ENCODE measurements at regions not wholly inside any gene's neighbourhood (a gene's known extent, or its start where the extent isn't known, plus 50 kb on each side); places are given as distances from the start of the nearest gene placed in this dataset.

DNA sequence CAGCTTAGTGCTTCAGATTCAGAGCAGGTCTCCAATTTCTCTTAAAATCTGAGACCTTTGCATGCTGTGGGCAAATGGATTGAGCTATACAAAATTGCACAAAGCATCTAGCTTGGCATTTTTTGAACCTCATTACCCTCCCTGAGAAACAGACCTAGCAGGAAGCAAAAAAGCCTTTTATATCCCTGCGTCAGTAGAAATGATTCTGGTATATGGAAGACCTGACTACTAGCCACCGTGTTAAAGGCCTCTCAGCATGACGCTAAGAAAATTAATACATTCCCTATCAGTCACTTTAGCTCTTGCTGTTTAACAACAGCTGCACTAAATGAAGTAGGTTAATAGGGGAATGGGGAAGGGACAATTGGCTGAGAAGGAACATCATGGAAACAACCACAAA lies 110.7 kb upstream of the SMLR1 start:
- no peak for TF ChIP-seq CREB1 (IDR thresholded peaks at IDR 0.05; ENCODE audit: low read depth)
- no peak for TF ChIP-seq NFIC (IDR thresholded peaks at IDR 0.05)
- no peak for TF ChIP-seq ZBTB7A (IDR thresholded peaks at IDR 0.05; ENCODE audit: low read depth)
- no peak for TF ChIP-seq TEAD4 (IDR thresholded peaks at IDR 0.05)
- no peak for TF ChIP-seq USF1 (IDR thresholded peaks at IDR 0.05)
- no peak for TF ChIP-seq TAF1 (IDR thresholded peaks at IDR 0.05; ENCODE audit: low read depth)
- TF ChIP-seq YY1 (IDR thresholded peaks at IDR 0.05; ENCODE audit: low read depth), result no peak
- no peak for TF ChIP-seq EP300 (IDR thresholded peaks at IDR 0.05; ENCODE audit: borderline replicate concordance)
- no peak for TF ChIP-seq TCF12 (IDR thresholded peaks at IDR 0.05; ENCODE audit: low read depth)
- TF ChIP-seq FOXM1 (IDR thresholded peaks at IDR 0.05; ENCODE audit: borderline replicate concordance, low read depth), result no peak
- TF ChIP-seq EGR1 (IDR thresholded peaks at IDR 0.05), result no peak

GRCh38 chr6:130717657-130718056 lies 109.5 kb upstream of the SMLR1 start:
- TF ChIP-seq CEBPB (IDR thresholded peaks at IDR 0.05), result no peak
- TF ChIP-seq EGR1 (IDR thresholded peaks at IDR 0.05), result no peak
- TF ChIP-seq EP300 (IDR thresholded peaks at IDR 0.05; ENCODE audit: borderline replicate concordance), result no peak
- TF ChIP-seq TCF12 (IDR thresholded peaks at IDR 0.05; ENCODE audit: low read depth), result no peak
- TF ChIP-seq FOXM1 (IDR thresholded peaks at IDR 0.05; ENCODE audit: borderline replicate concordance, low read depth), result no peak
- no peak for TF ChIP-seq NFIC (IDR thresholded peaks at IDR 0.05)
- TF ChIP-seq ZBTB7A (IDR thresholded peaks at IDR 0.05; ENCODE audit: low read depth), result no peak
- TF ChIP-seq, protein P1, sequence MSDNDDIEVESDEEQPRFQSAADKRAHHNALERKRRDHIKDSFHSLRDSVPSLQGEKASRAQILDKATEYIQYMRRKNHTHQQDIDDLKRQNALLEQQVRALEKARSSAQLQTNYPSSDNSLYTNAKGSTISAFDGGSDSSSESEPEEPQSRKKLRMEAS (IDR thresholded peaks at IDR 0.05), result no peak
- TF ChIP-seq TAF1 (IDR thresholded peaks at IDR 0.05; ENCODE audit: low read depth), result no peak
- no peak for TF ChIP-seq REST (IDR thresholded peaks at IDR 0.05; ENCODE audit: low read depth)
- no peak for TF ChIP-seq TEAD4 (IDR thresholded peaks at IDR 0.05)
- no peak for TF ChIP-seq USF1 (IDR thresholded peaks at IDR 0.05)
- no peak for TF ChIP-seq YY1 (IDR thresholded peaks at IDR 0.05; ENCODE audit: low read depth)

- TF ChIP-seq USF1 (IDR thresholded peaks at IDR 0.05) (no peak), CEBPB (IDR thresholded peaks at IDR 0.05) (no peak), TCF12 (IDR thresholded peaks at IDR 0.05; ENCODE audit: low read depth) (no peak), CREB1 (IDR thresholded peaks at IDR 0.05; ENCODE audit: low read depth) (no peak)
These were observed 107.0 kb upstream of the SMLR1 start for GRCh38 chr6:130720076-130720715.

GRCh38 chr6:130724089-130724488 lies 103.1 kb upstream of the SMLR1 start:
- TF ChIP-seq FOXM1 (IDR thresholded peaks at IDR 0.05; ENCODE audit: borderline replicate concordance, low read depth), result no peak
- TF ChIP-seq USF1 (IDR thresholded peaks at IDR 0.05), result no peak
- no peak for TF ChIP-seq TCF12 (IDR thresholded peaks at IDR 0.05; ENCODE audit: low read depth)
- TF ChIP-seq REST (IDR thresholded peaks at IDR 0.05; ENCODE audit: low read depth), result no peak

GRCh38 chr6:130725551-130725950 lies 101.7 kb upstream of the SMLR1 start:
- TF ChIP-seq CREB1 (IDR thresholded peaks at IDR 0.05; ENCODE audit: low read depth), result no peak
- TF ChIP-seq TCF12 (IDR thresholded peaks at IDR 0.05; ENCODE audit: low read depth), result no peak
- no peak for TF ChIP-seq TEAD4 (IDR thresholded peaks at IDR 0.05)
- no peak for TF ChIP-seq REST (IDR thresholded peaks at IDR 0.05; ENCODE audit: low read depth)
- no peak for TF ChIP-seq RAD21 (IDR thresholded peaks at IDR 0.05; ENCODE audit: low read depth)
- TF ChIP-seq CEBPB (IDR thresholded peaks at IDR 0.05), result no peak
- TF ChIP-seq YY1 (IDR thresholded peaks at IDR 0.05; ENCODE audit: low read depth), result no peak
- no peak for TF ChIP-seq USF1 (IDR thresholded peaks at IDR 0.05)
- TF ChIP-seq FOXM1 (IDR thresholded peaks at IDR 0.05; ENCODE audit: borderline replicate concordance, low read depth), result no peak
- TF ChIP-seq EP300 (IDR thresholded peaks at IDR 0.05; ENCODE audit: borderline replicate concordance), result no peak
- TF ChIP-seq, protein P1 (IDR thresholded peaks at IDR 0.05), result no peak
- TF ChIP-seq ZBTB7A (IDR thresholded peaks at IDR 0.05; ENCODE audit: low read depth), result no peak
- no peak for TF ChIP-seq EGR1 (IDR thresholded peaks at IDR 0.05)
- TF ChIP-seq TAF1 (IDR thresholded peaks at IDR 0.05; ENCODE audit: low read depth), result no peak
- TF ChIP-seq NFIC (IDR thresholded peaks at IDR 0.05), result no peak
